SH-SY5Y (cell line): ENCODE measurements at regions not wholly inside any gene's neighbourhood (a gene's known extent, or its start where the extent isn't known, plus 50 kb on each side); places are given as distances from the start of the nearest gene placed in this dataset.

Experiments
- GATA2 ChIP-seq: IDR thresholded peaks from 2 replicates; pipeline ENCODE4 v1.6.1; 2011; ENCODE audit warnings: mild to moderate bottlenecking, low read depth, low read length
- GATA3 ChIP-seq: IDR thresholded peaks from 2 replicates; pipeline ENCODE4 v1.6.1; 2011; ENCODE audit warnings: low read depth, mild to moderate bottlenecking, low read length, moderate library complexity

GRCh38 chr16:77599793-77600415 is 122.4 kb upstream of the NUDT7 start:
- no peak for TF ChIP-seq GATA3

- no peak for TF ChIP-seq GATA3
- TF ChIP-seq GATA2: no peak
These were observed 121.8 kb upstream of the NUDT7 start for GRCh38 chr16:77600555-77600954.

GRCh38 chr16:77603656-77604055 is 118.7 kb upstream of the NUDT7 start:
- TF ChIP-seq GATA3: no peak
- no peak for TF ChIP-seq GATA2

DNA sequence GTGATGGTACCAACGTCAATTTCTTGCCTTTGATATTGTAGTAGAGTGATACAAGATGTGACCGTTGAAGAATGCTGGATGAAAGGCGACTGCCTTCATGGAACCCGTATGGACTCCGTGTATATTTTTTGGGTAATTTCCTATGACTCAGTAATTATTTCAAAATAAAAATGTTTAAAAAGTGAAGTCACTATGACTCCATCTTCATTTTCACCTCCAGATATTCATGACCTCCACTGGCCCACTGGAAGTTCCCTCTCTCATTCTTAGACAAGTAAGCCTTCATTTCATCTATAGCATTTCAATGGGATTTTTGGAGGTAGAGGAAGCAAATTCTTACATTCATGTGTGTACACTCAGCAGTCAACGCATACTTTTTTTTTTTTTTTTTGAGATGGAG is 111.8 kb upstream of the NUDT7 start:
- TF ChIP-seq GATA3 (no peak), GATA2 (no peak)

GRCh38 chr16:77611386-77611785 is 110.9 kb upstream of the NUDT7 start:
- TF ChIP-seq GATA3 (no peak), GATA2 (no peak)

- TF ChIP-seq GATA3 (no peak), GATA2 (no peak)
These were observed 109.7 kb upstream of the NUDT7 start for GRCh38 chr16:77612596-77612995.

DNA sequence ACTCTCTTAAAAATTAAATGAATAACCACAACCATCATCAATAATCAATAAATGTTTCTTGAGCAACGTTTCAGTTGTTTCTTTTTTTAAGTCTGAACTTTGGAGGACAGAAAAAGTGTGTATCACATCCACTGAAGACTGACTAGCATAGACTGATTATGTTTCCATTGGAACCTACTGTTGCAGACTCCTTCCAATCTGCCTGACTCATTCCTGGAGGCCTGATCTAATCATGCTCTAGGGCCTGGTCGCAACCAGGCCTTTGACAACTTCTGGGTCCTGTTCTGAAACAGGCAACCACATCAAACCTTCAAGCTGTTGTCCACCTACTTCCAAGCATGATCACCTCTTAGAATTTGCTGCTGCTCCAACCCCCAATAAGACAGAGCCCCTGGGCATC is 109.2 kb upstream of the NUDT7 start:
- TF ChIP-seq GATA3: no peak
- TF ChIP-seq GATA2: no peak

DNA sequence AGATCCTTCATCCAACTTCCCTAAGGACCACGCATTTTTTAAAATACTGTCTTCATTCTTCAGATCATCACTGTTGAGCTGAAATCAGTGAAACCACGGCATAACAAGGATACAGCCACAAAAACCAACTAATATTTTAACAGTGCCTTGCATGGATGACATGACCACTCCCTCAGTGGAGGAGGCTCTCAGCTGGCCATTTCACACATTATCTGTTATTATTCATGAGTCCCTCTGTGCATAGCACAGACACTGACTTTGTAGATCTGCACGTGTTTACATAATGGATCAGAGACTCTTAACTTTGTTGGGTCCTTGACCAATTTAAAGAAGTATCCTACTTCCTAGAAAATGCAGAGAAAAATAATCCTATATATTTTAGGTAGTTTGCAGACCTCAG is 104.8 kb upstream of the NUDT7 start:
- no peak for TF ChIP-seq GATA2
- no peak for TF ChIP-seq GATA3

DNA sequence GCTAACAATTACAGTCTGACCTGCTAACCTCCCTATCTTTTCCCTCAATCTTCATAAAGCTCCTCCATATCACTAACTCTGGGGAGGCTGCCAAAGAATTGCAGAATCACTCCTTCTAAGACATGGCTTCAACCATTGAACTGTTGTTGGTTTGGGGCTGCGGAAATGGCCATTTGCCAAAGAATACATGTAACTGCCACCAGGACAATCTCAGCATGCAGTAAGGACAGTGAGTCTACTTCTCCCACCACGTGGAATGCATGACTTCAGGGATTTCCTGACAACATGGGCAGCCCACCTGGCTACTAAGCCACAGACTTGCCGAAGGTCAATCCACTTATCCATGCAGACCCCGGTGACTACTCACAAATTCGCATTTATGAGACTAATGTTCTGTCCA is 104.3 kb upstream of the NUDT7 start:
- TF ChIP-seq GATA2: no peak
- TF ChIP-seq GATA3: no peak

DNA sequence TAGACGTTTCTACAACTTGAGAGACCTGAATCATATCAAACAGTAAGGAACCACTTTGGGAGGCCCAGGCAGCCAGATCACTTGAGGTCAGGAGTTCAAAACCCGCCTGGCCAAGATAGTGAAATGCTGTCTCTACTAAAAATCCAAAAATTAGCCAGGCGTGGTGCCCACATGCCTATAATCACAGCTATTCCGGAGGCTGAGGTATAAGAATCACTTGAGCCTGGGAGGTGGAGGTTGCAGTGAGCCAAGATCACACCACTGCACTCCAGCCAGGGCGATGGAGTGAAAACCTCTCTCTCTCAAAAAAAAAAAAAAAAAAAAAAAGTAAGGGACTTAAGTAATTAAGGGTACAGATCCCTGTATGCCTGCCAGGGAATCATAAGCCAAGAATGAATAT is 103.4 kb upstream of the NUDT7 start:
- TF ChIP-seq GATA2: no peak
- no peak for TF ChIP-seq GATA3

DNA sequence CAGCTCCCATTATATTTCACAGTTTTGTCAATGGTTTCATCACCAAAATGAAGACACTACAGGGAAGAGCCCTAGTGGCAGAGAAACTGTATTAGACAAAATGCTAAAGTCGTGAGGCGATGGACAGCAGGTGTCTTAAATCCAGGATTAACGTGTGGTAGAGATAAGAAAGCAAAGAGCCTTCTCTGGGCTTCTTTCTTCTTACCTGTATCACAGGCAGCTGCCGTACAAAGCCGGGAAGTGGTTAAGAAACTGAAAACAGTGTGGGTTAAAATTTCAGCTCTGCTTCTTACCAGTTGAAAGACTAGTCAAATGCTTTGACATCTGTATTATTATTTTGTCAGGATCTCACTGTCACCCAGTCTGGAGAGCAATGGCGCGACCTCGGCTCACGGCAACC is 98.2 kb upstream of the NUDT7 start:
- TF ChIP-seq GATA3 (no peak), GATA2 (no peak)

DNA sequence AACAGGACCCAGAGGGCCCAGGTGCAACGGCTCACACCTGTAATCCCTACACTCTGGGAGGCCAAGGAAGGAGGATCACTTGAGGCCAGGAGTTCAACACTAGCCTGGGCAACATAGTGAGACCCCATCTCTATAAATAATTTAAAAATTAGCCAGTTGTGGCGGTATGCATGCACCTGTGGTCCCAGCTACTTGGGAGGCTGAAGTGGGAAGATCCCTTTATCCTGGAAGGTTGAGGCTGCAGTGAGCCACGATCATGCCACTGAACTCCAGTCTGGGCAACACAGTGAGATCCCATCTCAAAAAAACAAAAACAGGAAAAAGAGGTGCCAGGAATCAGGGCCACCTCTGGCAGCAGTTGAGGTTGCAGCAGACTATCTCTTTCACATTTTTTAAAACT is 85.7 kb upstream of the NUDT7 start:
- TF ChIP-seq GATA2 (no peak), GATA3 (no peak)

- no peak for TF ChIP-seq GATA2
- no peak for TF ChIP-seq GATA3
These were observed 84.4 kb upstream of the NUDT7 start for GRCh38 chr16:77637940-77638339.

- TF ChIP-seq GATA3 (no peak), GATA2 (no peak)
These were observed 79.1 kb upstream of the NUDT7 start for GRCh38 chr16:77643176-77643575.

DNA sequence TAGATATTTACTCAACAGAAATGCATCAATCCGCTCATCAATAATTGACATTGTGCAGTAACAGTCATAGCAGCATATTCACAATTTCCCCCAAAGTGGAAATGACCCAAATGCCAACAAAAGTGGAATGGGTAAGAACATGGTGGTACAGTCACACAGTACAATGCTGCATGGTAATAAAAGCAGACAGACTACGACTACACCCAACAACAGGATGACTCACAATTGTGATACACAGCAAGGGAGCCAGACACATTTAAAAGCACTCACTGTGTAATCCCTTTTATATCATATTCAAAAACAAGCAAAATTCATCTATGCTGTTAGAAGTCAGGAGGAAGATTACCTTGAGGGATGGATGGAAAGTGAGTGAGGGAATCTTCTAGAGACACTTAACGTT is 76.5 kb upstream of the NUDT7 start:
- TF ChIP-seq GATA3 (no peak), GATA2 (no peak)

- TF ChIP-seq GATA2 (no peak), GATA3 (no peak)
These were observed 74.6 kb upstream of the NUDT7 start for GRCh38 chr16:77647726-77648125.
